MM.1S (cell line): ENCODE measurements at regions not wholly inside any gene's neighbourhood (a gene's known extent, or its start where the extent isn't known, plus 50 kb on each side); places are given as distances from the start of the nearest gene placed in this dataset.

Experiments
- DNase-seq: peaks from one replicate; pipeline ENCODE4 v3.0.0-alpha.2; 2015
- H2AFZ ChIP-seq: fragments of 300-600 bp; sonication (generic); 2 replicates; pipeline ENCODE4 v1.6.0; 2016; ENCODE audit warnings: antibody characterized with exemption, low read length
- H3F3A ChIP-seq: fragments of 300-600 bp; sonication (generic); 2 replicates; pipeline ENCODE4 v1.6.1; 2016; ENCODE audit warnings: mild to moderate bottlenecking, antibody characterized with exemption, low read length, moderate library complexity, mixed read lengths; ENCODE audit not compliant: insufficient read depth
- H3K27ac ChIP-seq: fragments of 300-600 bp; sonication (generic); 2 replicates; pipeline ENCODE4 v1.5.1; 2016; ENCODE audit warnings: mild to moderate bottlenecking, low read length
- H3K27me3 ChIP-seq: fragments of 300-600 bp; sonication (generic); replicated peaks from 2 replicates; pipeline ENCODE4 v1.6.0; 2016; ENCODE audit warnings: low read length; ENCODE audit not compliant: insufficient read depth
- H3K36me3 ChIP-seq: fragments of 300-600 bp; sonication (generic); replicated peaks from 2 replicates; pipeline ENCODE4 v1.6.1; 2016; ENCODE audit warnings: mild to moderate bottlenecking, low read length, mixed read lengths; ENCODE audit not compliant: insufficient read depth
- H3K4me1 ChIP-seq: fragments of 300-600 bp; sonication (generic); 2 replicates; pipeline ENCODE4 v1.6.1; 2016; ENCODE audit warnings: low read length, mixed read lengths
- H3K4me2 ChIP-seq: fragments of 300-600 bp; sonication (generic); 2 replicates; pipeline ENCODE4 v1.6.0; 2016; ENCODE audit warnings: low read depth, low read length
- H3K4me3 ChIP-seq: fragments of 300-600 bp; sonication (generic); 2 replicates; pipeline ENCODE4 v1.5.1; 2016; ENCODE audit warnings: low read length, mixed read lengths
- H3K79me2 ChIP-seq: fragments of 300-600 bp; sonication (generic); 2 replicates; pipeline ENCODE4 v1.6.1; 2016; ENCODE audit warnings: mixed run types, low read length, mixed read lengths
- H3K9ac ChIP-seq: fragments of 300-600 bp; sonication (generic); 2 replicates; pipeline ENCODE4 v1.6.1; 2016; ENCODE audit warnings: low read length, mixed read lengths
- H3K9me2 ChIP-seq: fragments of 300-600 bp; sonication (generic); replicated peaks from 2 replicates; pipeline ENCODE4 v1.6.1; 2016; ENCODE audit warnings: mild to moderate bottlenecking, low read length, mixed read lengths; ENCODE audit not compliant: insufficient read depth
- H3K9me3 ChIP-seq: fragments of 300-600 bp; sonication (generic); replicated peaks from 2 replicates; pipeline ENCODE4 v1.6.1; 2016; ENCODE audit warnings: mild to moderate bottlenecking, low read length, mixed read lengths; ENCODE audit not compliant: insufficient read depth
- H4K20me1 ChIP-seq: fragments of 300-600 bp; sonication (generic); 2 replicates; pipeline ENCODE4 v1.6.1; 2016; ENCODE audit warnings: mild to moderate bottlenecking, low read length, moderate library complexity, mixed read lengths; ENCODE audit not compliant: insufficient read depth
- CTCF ChIP-seq: fragments of 300-600 bp; sonication (generic); IDR thresholded peaks from 2 replicates; pipeline ENCODE4 v1.5.1; 2016; ENCODE audit warnings: antibody characterized with exemption, low read length, mixed read lengths
- EZH2 ChIP-seq: fragments of 300-600 bp; sonication (generic); optimal IDR thresholded peaks from 2 replicates; pipeline ENCODE3; 2017; ENCODE audit warnings: low read depth, mild to moderate bottlenecking, antibody characterized with exemption, low read length, mixed read lengths
- EZH2phosphoT487 ChIP-seq: fragments of 300-600 bp; sonication (generic); IDR thresholded peaks from 2 replicates; pipeline ENCODE4 v1.6.1; 2018; ENCODE audit warnings: antibody characterized with exemption, low read length

- Histone ChIP-seq H4K20me1 (no peaks in the 10 kb centered on the region), H3K9me2 (no peaks in the 10 kb centered on the region), H3K27ac (no peak overlapping the region), H3K36me3 (no peaks in the 10 kb centered on the region), H3K9ac (no peak overlapping the region), H3F3A (no peaks in the 10 kb centered on the region), H3K4me1 (no peaks in the 10 kb centered on the region), H3K27me3 (no peaks in the 10 kb centered on the region), H3K9me3 (no peaks in the 10 kb centered on the region), H2AFZ (no peak overlapping the region), H3K4me2 (no peak overlapping the region), H3K4me3 (no peak overlapping the region), H3K79me2 (no peaks in the 10 kb centered on the region)
- no peak for TF ChIP-seq EZH2
- TF ChIP-seq EZH2phosphoT487 = no peak
- no peak for TF ChIP-seq CTCF
- no peak for DNase-seq
These were observed 347.3 kb upstream of the CDH6 start for GRCh38 chr5:30846171-30846570.

DNA sequence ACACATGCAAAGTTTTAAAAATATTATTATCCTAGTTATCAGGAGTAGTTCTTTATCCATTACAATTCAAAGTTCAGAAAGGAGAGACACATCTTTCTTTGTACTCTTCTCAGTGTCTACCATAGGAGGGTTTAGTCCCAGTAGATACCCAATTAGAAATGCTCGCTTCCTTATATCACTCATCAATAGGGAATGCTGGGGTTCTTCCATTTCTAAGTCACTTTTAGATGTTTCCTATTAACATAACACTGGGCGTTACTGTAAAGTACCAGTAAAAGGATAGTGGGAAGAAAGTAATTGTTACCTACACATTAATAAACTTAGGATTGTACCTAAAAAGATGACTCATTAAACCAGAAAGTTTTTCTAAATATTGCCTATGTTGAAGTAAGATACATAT, 348.3 kb upstream of the CDH6 start:
- no peak for DNase-seq
- Histone ChIP-seq H3K9ac (no peak overlapping the region), H3K27me3 (no peaks in the 10 kb centered on the region), H3F3A (no peaks in the 10 kb centered on the region), H3K36me3 (no peaks in the 10 kb centered on the region), H3K9me2 (no peaks in the 10 kb centered on the region), H2AFZ (no peak overlapping the region), H3K9me3 (no peaks in the 10 kb centered on the region), H3K4me2 (no peak overlapping the region), H3K79me2 (no peaks in the 10 kb centered on the region), H3K27ac (no peak overlapping the region), H4K20me1 (no peaks in the 10 kb centered on the region), H3K4me1 (no peaks in the 10 kb centered on the region), H3K4me3 (no peak overlapping the region)
- no peak for TF ChIP-seq EZH2phosphoT487
- TF ChIP-seq CTCF = no peak
- TF ChIP-seq EZH2 = no peak

- Histone ChIP-seq H3K36me3 (no peaks in the 10 kb centered on the region), H3K9me3 (no peaks in the 10 kb centered on the region), H4K20me1 (no peaks in the 10 kb centered on the region), H3K4me2 (no peak overlapping the region), H3K27ac (no peak overlapping the region), H3K4me1 (no peaks in the 10 kb centered on the region), H3F3A (no peaks in the 10 kb centered on the region), H3K4me3 (no peak overlapping the region), H3K9me2 (no peaks in the 10 kb centered on the region), H3K9ac (no peak overlapping the region), H3K27me3 (no peaks in the 10 kb centered on the region), H2AFZ (no peak overlapping the region), H3K79me2 (no peaks in the 10 kb centered on the region)
- TF ChIP-seq EZH2phosphoT487 (no peak), EZH2 (no peak), CTCF (no peak)
- DNase-seq = no peak
These were observed 349.9 kb upstream of the CDH6 start for GRCh38 chr5:30843541-30843940.

GRCh38 chr5:30839956-30840355, 353.5 kb upstream of the CDH6 start:
- Histone ChIP-seq H3K9me2 (no peaks in the 10 kb centered on the region), H3K4me1 (no peaks in the 10 kb centered on the region), H3F3A (no peaks in the 10 kb centered on the region), H3K4me3 (no peak overlapping the region), H4K20me1 (no peaks in the 10 kb centered on the region), H3K4me2 (no peak overlapping the region), H2AFZ (no peak overlapping the region), H3K9me3 (no peaks in the 10 kb centered on the region), H3K36me3 (no peaks in the 10 kb centered on the region), H3K79me2 (no peaks in the 10 kb centered on the region), H3K9ac (no peak overlapping the region), H3K27me3 (no peaks in the 10 kb centered on the region), H3K27ac (no peak overlapping the region)
- no peak for DNase-seq
- no peak for TF ChIP-seq EZH2
- TF ChIP-seq CTCF = no peak
- no peak for TF ChIP-seq EZH2phosphoT487
